ENCODE measurements at regions not wholly inside any gene's neighbourhood (a gene's known extent, or its start where the extent isn't known, plus 50 kb on each side); places are given as distances from the start of the nearest gene placed in this dataset.

DNA sequence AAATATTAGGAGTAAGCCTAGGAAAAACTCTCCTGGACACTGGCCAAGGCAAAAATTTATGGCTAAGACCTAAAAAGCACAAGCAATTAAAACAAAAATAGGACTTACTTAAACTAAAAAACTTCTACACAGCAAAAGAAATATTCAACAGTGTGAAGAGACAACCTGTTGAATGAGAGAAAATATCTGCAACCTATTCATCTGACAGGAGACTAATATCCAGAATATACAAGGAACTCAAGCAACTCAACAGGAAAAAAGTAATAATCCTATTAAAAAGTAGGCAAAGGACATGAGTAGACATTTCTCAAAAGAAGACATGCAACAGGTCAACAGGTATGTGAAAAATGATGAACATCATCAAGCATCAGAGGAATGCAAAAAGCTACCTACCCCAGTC is 431.1 kb downstream of the ZEB2 start:
- TF ChIP-seq, protein P1, sequence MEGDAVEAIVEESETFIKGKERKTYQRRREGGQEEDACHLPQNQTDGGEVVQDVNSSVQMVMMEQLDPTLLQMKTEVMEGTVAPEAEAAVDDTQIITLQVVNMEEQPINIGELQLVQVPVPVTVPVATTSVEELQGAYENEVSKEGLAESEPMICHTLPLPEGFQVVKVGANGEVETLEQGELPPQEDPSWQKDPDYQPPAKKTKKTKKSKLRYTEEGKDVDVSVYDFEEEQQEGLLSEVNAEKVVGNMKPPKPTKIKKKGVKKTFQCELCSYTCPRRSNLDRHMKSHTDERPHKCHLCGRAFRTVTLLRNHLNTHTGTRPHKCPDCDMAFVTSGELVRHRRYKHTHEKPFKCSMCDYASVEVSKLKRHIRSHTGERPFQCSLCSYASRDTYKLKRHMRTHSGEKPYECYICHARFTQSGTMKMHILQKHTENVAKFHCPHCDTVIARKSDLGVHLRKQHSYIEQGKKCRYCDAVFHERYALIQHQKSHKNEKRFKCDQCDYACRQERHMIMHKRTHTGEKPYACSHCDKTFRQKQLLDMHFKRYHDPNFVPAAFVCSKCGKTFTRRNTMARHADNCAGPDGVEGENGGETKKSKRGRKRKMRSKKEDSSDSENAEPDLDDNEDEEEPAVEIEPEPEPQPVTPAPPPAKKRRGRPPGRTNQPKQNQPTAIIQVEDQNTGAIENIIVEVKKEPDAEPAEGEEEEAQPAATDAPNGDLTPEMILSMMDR (IDR thresholded peaks at IDR 0.05; ENCODE audit: low read depth, low read length, missing input control), result no peak
- TF ChIP-seq, protein P2, sequence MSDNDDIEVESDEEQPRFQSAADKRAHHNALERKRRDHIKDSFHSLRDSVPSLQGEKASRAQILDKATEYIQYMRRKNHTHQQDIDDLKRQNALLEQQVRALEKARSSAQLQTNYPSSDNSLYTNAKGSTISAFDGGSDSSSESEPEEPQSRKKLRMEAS (IDR thresholded peaks at IDR 0.05), result no peak
- TF ChIP-seq YY1 (IDR thresholded peaks at IDR 0.05) (no peak), TAF1 (conservative IDR thresholded peaks at IDR 0.05) (no peak), EGR1 (IDR thresholded peaks at IDR 0.05; ENCODE audit: low read depth in 2 of 2) (no peak)
- TF ChIP-seq, protein P3, sequence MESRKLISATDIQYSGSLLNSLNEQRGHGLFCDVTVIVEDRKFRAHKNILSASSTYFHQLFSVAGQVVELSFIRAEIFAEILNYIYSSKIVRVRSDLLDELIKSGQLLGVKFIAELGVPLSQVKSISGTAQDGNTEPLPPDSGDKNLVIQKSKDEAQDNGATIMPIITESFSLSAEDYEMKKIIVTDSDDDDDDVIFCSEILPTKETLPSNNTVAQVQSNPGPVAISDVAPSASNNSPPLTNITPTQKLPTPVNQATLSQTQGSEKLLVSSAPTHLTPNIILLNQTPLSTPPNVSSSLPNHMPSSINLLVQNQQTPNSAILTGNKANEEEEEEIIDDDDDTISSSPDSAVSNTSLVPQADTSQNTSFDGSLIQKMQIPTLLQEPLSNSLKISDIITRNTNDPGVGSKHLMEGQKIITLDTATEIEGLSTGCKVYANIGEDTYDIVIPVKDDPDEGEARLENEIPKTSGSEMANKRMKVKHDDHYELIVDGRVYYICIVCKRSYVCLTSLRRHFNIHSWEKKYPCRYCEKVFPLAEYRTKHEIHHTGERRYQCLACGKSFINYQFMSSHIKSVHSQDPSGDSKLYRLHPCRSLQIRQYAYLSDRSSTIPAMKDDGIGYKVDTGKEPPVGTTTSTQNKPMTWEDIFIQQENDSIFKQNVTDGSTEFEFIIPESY (IDR thresholded peaks at IDR 0.05), result no peak
